HG03354 (cell line): ENCODE measurements at regions not wholly inside any gene's neighbourhood (a gene's known extent, or its start where the extent isn't known, plus 50 kb on each side); places are given as distances from the start of the nearest gene placed in this dataset.
"Not testable (repeated sequence)": the region's sequence is repeated elsewhere in the genome, so short reads cannot be mapped to it uniquely, and the experiment has no call there.

Experiments used
- ATAC-seq: cut with Tn5 transposase; IDR thresholded peaks from one replicate; pipeline ENCODE4 v1.9.1; 2021; ENCODE audit warnings: mild to moderate bottlenecking; ENCODE audit not compliant: unreplicated experiment, poor library complexity, severe bottlenecking

- no peak for ATAC-seq
Measured at GRCh38 chr10:28354511-28354910, 51.6 kb upstream of the MPP7 start.

- ATAC-seq: no peak
Measured at GRCh38 chr10:28355376-28355775, 52.5 kb upstream of the MPP7 start.

GRCh38 chr10:28359334-28359733 is 56.5 kb upstream of the MPP7 start:
- no peak for ATAC-seq

- ATAC-seq: no peak
Measured at GRCh38 chr10:28360175-28360574, 57.3 kb upstream of the MPP7 start.

DNA sequence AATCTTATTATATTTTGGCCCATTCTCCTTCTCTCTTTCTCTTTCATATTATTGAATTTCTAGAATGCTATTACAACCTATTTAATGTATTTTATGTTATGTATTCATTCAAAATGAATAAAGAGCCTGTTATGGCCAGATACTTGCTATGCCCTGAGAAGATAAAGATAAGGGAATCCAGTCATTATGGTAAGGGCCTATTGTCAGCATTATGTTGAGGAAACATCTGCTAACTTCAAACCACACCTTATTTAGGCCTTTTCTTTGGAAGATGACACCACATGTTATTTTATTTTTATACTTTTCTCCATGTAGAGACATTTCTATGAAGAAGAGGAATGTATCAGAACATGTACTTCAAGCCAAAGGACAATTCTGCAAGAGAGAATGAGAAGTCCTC is 60.5 kb upstream of the MPP7 start:
- no peak for ATAC-seq

GRCh38 chr10:28365840-28366239 is 63.0 kb upstream of the MPP7 start:
- ATAC-seq: no peak

GRCh38 chr10:28366994-28367393 is 64.1 kb upstream of the MPP7 start:
- ATAC-seq: no peak

GRCh38 chr10:28367413-28367812 is 64.5 kb upstream of the MPP7 start:
- ATAC-seq: no peak

DNA sequence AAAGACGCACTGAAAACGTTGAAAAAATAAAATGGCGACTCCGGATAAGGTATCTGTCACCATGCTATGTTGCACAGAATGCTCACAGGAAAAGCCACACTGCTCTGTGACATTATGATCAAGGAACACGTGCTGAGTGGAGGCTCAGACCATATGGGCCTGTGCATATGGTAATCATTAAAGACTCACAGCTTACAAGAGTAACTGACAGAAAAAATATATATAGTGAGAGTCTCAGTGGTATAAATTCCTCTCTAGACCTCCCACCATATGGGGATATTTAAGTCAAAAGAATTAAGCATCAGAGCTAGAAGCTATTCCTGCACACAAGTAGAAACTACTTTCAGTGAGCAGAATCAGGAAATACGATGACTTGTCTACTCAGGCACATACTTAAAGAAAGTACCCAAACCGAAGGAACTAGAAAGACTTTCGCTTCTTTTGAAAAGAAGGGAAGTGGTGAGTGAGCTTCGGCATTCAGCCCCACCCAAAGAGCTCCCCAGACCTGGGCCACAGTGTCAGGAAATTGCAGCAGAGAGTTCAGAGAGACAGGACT is 65.1 kb upstream of the MPP7 start:
- ATAC-seq: peak; percentile 95

- no peak for ATAC-seq
Measured at GRCh38 chr10:28370107-28370835, 67.4 kb upstream of the MPP7 start.

GRCh38 chr10:28371638-28372037 is 68.8 kb upstream of the MPP7 start:
- not testable (repeated sequence) for ATAC-seq

GRCh38 chr10:28374036-28374435 is 71.2 kb upstream of the MPP7 start:
- ATAC-seq: no peak

DNA sequence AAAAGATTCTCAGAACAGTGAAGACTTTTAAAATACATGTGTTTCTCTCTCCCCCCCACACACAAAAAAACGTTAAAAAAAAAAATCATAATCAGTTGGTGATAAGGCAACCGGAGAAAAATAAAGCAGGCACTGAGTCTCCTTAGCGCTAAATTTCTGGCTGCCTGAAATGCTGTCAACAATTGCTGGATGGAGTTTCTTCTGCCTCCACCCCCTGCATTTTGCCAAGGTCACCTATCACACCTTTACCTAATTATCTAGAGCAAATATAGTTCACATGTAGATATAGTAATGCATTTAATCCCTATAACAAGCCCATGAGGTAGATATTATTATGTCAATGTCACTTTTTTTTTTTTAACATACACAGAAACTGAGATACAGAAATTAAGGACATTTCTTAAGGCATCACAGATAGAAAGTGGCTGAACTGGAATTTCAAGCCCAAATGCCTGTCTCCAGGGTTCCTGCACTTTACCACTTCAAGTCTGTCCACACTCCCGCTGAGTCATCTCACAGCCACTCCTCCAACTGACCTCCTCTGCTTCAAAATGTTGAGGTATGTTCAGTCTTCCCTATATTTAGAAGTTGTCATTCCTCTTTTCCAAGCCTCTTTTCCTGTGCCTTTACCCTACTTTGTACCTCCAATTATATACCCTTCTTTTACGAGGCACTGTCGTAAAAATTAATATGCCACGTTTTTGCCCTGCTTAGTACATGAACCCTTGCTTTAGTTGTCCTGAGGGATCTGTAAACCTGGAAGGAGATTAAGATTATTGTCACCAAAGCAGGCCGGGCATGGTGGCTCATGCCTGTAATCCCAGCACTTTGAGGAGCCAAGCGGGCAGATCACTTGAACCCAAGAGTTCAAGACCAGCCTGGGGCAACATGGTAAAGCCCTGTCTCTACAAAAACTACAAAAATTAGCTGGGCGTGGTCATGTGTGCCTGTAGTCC is 72.8 kb upstream of the MPP7 start:
- ATAC-seq: no peak

GRCh38 chr10:28378986-28379585 is 76.2 kb upstream of the MPP7 start:
- ATAC-seq: no peak

- no peak for ATAC-seq
Measured at GRCh38 chr10:28381466-28381865, 78.6 kb upstream of the MPP7 start.

- peak; percentile 93 for ATAC-seq
Measured at GRCh38 chr10:28381903-28382347, 79.1 kb upstream of the MPP7 start.

DNA sequence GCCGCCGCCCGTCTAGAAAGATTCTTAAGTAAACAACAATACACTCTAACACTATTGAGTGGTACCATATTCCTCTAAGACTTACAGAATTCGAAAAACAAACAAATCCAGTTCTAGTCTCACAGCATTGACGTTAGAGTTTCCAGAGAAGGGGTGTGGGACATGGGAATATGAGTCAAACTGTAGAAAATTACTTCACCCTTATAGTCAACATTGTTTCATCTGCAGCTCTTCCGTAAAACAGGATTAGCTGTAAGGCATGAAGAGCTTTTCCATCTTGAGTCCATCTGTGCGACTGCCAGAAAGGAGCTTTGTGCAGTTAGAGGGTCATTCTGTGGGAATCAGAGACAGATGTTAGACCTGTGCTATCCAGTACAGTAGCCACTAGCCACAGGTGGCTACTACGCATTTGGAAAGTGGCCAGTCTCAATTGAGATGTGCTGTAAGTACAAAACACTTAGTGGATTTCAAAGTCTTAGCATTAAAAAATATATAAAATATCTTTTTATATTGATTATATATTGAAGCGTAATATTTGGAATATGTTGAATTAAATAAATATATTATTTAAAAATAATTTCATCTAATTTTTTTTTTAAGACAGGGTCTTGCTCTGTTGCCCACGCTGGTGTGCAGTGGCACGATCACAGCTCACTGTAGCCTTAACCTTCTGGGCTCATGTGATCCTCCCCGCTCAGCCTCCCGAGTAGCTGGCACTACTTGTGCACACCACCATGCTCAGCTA is 79.8 kb upstream of the MPP7 start:
- ATAC-seq: no peak

- ATAC-seq: no peak
Measured at GRCh38 chr10:28384557-28384956, 81.7 kb upstream of the MPP7 start.

DNA sequence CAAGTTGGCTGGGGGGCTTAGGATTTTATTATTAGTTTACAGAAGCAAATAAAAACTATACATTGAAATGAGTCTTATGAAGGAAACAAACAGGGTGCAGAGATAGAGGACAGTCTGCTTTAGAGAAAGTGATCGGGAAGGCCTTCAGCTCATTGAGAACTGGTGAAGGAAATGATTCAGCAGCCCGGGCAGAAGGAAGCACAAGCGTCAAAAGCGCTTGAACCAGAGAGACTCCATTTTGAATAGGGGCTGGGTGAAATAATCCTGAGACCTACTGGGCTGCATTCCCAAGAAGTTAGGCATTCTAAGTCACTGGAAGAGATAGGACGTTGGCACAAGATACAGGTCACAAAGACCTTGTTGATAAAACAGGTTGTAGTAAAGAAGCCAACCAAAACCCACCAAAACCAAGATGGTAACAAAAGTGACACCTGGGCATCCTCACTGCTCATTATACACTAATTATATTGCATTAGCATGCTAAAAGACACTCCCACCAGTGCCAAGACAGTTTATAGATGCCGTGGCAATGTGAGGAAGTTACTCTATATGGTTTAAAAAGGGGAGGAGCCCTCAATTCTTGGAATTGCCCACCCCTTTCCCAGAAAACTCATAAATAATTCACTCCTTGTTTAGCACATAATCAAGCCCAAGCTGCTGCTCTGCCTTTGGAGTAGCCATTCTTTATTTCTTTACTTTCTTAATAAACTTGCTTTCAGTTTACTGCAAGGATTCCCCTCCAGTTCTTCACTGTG is 83.1 kb upstream of the MPP7 start:
- no peak for ATAC-seq
